OCI-LY3 (cell line): ENCODE measurements at regions not wholly inside any gene's neighbourhood (a gene's known extent, or its start where the extent isn't known, plus 50 kb on each side); places are given as distances from the start of the nearest gene placed in this dataset.

Experiments used
- EZH2phosphoT487 ChIP-seq: fragments of 200-600 bp; shearing (Covaris generic); IDR thresholded peaks from 2 replicates; pipeline ENCODE4 v1.6.1; 2018; ENCODE audit warnings: antibody characterized with exemption, mixed run types, low read depth
- TF ChIP-seq, protein P1 (sequence below): fragments of 200-600, 300-600 bp; sonication (generic); IDR thresholded peaks from 2 replicates; pipeline ENCODE4 v1.5.1; 2014; ENCODE audit warnings: antibody characterized with exemption, low read length, low read depth

DNA sequence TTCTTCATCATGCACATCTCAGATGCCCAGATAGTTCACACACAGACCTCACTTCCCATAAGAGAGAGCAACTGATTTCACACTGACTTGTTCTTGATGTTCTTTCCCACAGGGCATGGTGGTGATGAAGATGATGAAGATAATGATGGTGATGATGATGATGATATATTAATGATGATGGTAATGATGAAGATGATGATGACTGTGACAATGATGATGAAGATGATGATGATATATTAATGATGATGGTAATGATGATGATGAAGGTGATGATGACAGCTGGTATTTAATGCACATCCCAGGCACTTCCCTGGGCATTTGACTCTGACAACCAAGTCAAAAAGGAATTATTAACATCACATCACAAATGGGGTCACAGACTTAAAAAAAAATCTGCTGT is 225.2 kb downstream of the MAF start:
- TF ChIP-seq, protein P1, sequence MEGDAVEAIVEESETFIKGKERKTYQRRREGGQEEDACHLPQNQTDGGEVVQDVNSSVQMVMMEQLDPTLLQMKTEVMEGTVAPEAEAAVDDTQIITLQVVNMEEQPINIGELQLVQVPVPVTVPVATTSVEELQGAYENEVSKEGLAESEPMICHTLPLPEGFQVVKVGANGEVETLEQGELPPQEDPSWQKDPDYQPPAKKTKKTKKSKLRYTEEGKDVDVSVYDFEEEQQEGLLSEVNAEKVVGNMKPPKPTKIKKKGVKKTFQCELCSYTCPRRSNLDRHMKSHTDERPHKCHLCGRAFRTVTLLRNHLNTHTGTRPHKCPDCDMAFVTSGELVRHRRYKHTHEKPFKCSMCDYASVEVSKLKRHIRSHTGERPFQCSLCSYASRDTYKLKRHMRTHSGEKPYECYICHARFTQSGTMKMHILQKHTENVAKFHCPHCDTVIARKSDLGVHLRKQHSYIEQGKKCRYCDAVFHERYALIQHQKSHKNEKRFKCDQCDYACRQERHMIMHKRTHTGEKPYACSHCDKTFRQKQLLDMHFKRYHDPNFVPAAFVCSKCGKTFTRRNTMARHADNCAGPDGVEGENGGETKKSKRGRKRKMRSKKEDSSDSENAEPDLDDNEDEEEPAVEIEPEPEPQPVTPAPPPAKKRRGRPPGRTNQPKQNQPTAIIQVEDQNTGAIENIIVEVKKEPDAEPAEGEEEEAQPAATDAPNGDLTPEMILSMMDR = no peak
- no peak for TF ChIP-seq EZH2phosphoT487
